Esophagus squamous epithelium (tissue), 5 donors: ENCODE measurements at regions not wholly inside any gene's neighbourhood (a gene's known extent, or its start where the extent isn't known, plus 50 kb on each side); places are given as distances from the start of the nearest gene placed in this dataset.

Experiments
- DNase-seq: peaks from one replicate; lab custom pipeline; 2025; lab: John Stamatoyannopoulos, UW
- H3K27ac ChIP-seq, 4 donors: fragments of 200-600 bp; sonication (generic); one replicate each; pipeline ENCODE4 v1.5.1; 2016 to 2019; ENCODE audit warnings: mild to moderate bottlenecking in 1 of 4
- H3K27me3 ChIP-seq, 4 donors: fragments of 200-600 bp; sonication (generic); 1 replicate in 3 of 4; 2 replicates in 1 of 4; pipeline versions ENCODE4 v1.5.1 to v1.6.0; 2017 to 2021; ENCODE audit warnings: antibody characterized with exemption in 1 of 4
- H3K36me3 ChIP-seq, 3 donors: fragments of 200-600 bp; sonication (generic); one replicate each; pipeline ENCODE4 v1.5.1; 2016 to 2019
- H3K4me1 ChIP-seq, 3 donors: fragments of 200-600 bp; sonication (generic); one replicate each; pipeline ENCODE4 v1.5.1; 2017 to 2019
- H3K4me3 ChIP-seq, 4 donors: fragments of 200-600 bp; sonication (generic); 1 replicate in 3 of 4; 2 replicates in 1 of 4; pipeline ENCODE4 v1.5.1; 2016 to 2019; ENCODE audit warnings: mild to moderate bottlenecking in 2 of 4, moderate library complexity in 1 of 4
- H3K9me3 ChIP-seq, 3 donors: fragments of 200-600 bp; sonication (generic); one replicate each; pipeline ENCODE4 v1.5.1; 2016 to 2019
- POLR2A ChIP-seq, 4 donors: fragments of 450-650 bp; IDR thresholded peaks; one replicate each; pipeline ENCODE4 v1.6.1; 2017; ENCODE audit warnings: antibody characterized with exemption in 4 of 4, mild to moderate bottlenecking in 4 of 4, moderate library complexity in 3 of 4
- WGBS, 2 donors: methylation state at CpG; one replicate each; pipeline ENCODE4 v1.1.5; 2018; 5-methylcytosine and 5-hydroxymethylcytosine counted together
- intact Hi-C: fragments of 100-400 bp; cut with DNase I; formaldehyde crosslinking; loops from one replicate; pipeline ENCODE4 v1.15.0; 2022
- TF ChIP-seq, protein P1 (sequence below), 6 experiments: fragments of 450-650 bp in 4 of 6; fragments of 200-600 bp in 2 of 6; sonication (generic) in 2 of 6; IDR thresholded peaks; one replicate each; pipeline ENCODE4 v1.5.1; 2016 to 2019; ENCODE audit warnings: antibody characterized with exemption in 6 of 6, mild to moderate bottlenecking in 4 of 6, moderate library complexity in 4 of 6
- donor health status: DM: yes; HTN: yes; CAD: no.

DNA sequence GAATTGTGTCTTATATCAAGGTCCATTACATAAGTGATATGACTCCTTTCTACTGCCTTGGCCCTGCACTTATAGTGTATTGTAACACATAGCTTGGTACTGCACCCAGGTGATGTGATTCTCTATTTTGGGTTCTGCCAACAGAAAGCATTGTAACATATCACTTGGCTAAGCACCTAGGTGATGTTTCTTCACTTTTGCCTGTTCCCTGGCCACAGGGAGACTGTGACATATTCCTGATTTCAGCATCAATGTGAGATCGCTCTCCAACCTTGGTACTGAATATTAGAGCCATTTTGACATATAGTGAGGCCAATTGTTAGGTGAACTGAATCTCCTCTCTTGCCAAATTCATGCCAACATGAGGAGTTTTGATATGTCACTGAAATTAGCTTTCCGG lies 1010.3 kb upstream of the TSPY4 start:
- intact Hi-C loops, result no loop called here
- Histone ChIP-seq H3K9me3 (no peaks in the 10 kb centered on the region), H3K27me3 (no peaks in the 10 kb centered on the region), H3K4me1 (no peaks in the 10 kb centered on the region), H3K36me3 (no peaks in the 10 kb centered on the region), H3K4me3 (no peak overlapping the region), H3K27ac (no peak overlapping the region)
- no CpG with 5 or more reads among the region's 2 CpGs for WGBS, 2 donors
- TF ChIP-seq, protein P1, sequence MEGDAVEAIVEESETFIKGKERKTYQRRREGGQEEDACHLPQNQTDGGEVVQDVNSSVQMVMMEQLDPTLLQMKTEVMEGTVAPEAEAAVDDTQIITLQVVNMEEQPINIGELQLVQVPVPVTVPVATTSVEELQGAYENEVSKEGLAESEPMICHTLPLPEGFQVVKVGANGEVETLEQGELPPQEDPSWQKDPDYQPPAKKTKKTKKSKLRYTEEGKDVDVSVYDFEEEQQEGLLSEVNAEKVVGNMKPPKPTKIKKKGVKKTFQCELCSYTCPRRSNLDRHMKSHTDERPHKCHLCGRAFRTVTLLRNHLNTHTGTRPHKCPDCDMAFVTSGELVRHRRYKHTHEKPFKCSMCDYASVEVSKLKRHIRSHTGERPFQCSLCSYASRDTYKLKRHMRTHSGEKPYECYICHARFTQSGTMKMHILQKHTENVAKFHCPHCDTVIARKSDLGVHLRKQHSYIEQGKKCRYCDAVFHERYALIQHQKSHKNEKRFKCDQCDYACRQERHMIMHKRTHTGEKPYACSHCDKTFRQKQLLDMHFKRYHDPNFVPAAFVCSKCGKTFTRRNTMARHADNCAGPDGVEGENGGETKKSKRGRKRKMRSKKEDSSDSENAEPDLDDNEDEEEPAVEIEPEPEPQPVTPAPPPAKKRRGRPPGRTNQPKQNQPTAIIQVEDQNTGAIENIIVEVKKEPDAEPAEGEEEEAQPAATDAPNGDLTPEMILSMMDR (IDR thresholded peaks at IDR 0.05), result no peak
- no peak for TF ChIP-seq POLR2A (IDR thresholded peaks at IDR 0.05)
- DNase-seq, result no peak

DNA sequence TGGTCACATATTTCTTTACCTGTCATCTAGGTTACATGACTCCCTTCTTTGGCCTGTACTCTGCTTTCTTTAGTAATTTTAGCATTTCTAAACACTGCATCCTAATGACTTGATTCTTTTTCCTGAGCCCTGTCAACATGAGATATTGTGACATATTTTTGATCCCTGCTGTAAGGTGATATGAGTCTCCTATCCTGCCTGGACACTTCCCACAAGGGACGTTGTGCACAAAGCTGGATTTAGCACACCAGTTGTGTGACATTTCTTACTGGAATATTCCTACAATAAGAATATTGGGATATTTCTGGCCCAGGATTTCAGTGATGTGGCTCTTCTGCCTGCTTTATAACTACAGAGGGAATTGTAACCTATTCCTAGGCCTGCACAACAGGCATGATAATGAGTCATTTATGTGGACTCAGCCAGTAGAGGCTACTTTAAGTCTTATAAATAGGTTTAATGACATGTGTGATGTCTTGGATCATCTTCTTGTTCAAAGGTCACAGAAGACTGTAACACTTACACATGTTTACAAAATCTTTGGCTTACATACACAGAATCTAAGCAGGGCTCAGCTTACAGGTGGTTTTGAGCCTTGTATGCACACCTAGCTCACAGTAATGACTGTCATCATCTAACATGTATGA lies 1009.4 kb upstream of the TSPY4 start:
- intact Hi-C loops, result no loop called here
- Histone ChIP-seq H3K4me3 (no peak overlapping the region), H3K4me1 (no peaks in the 10 kb centered on the region), H3K36me3 (no peaks in the 10 kb centered on the region), H3K27me3 (no peaks in the 10 kb centered on the region), H3K27ac (no peak overlapping the region), H3K9me3 (no peaks in the 10 kb centered on the region)
- WGBS, 2 donors, result 43% methylated on average over 1 of the region's 1 CpG; no CpG with 5 or more reads in 1 of the 2 donors
- TF ChIP-seq, protein P1 (IDR thresholded peaks at IDR 0.05), result no peak
- DNase-seq, result no peak

DNA sequence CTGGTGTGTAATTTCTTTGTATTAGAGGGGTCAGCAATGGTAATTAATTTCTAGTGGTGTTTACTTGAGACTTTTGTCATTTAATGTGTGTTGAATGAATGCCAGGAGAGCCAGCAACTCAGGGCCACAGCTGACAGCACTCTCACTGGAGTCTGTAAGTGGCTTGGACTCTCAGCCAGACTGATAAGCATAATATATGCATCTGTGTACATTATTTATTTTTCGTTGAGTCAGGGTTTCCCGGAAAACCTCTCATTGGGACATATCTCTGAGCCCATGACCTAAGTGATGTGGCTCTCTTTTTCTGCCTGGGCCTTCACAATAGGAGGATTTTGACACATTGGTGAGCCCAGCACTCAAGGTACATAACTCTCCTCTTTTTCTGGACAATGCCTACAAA lies 1007.8 kb upstream of the TSPY4 start:
- Histone ChIP-seq H3K27ac (no peak overlapping the region), H3K4me3 (no peak overlapping the region), H3K27me3 (no peaks in the 10 kb centered on the region), H3K36me3 (no peaks in the 10 kb centered on the region), H3K9me3 (no peaks in the 10 kb centered on the region), H3K4me1 (no peaks in the 10 kb centered on the region)
- DNase-seq, result no peak
- TF ChIP-seq POLR2A (IDR thresholded peaks at IDR 0.05), result no peak
- TF ChIP-seq, protein P1 (IDR thresholded peaks at IDR 0.05), result no peak
- intact Hi-C loops, result no loop called here
- WGBS, 2 donors, result 71% methylated on average over 2 of the region's 2 CpGs; no CpG with 5 or more reads in 1 of the 2 donors

DNA sequence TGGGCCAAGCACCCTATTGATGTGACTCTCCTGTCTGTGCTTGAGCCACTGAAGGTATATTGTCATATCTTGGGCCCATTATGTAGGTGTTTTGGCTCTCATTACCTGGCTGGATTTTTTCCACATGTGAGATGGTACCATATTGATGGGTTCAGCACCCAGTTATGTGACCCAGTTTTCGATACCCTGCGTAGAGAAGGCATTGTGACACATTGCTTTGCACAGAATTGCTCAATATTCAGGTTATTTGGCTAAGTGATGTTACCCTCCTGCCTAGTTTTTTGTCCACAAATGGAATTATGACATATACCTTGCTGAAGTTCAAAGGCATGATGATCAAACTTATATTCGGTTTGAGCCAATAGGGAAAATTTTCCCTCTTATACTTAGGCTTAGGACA lies 1007.3 kb upstream of the TSPY4 start:
- no CpG with 5 or more reads among the region's 3 CpGs for WGBS, 2 donors
- H3K36me3 ChIP-seq, result no peaks in the 10 kb centered on the region

DNA sequence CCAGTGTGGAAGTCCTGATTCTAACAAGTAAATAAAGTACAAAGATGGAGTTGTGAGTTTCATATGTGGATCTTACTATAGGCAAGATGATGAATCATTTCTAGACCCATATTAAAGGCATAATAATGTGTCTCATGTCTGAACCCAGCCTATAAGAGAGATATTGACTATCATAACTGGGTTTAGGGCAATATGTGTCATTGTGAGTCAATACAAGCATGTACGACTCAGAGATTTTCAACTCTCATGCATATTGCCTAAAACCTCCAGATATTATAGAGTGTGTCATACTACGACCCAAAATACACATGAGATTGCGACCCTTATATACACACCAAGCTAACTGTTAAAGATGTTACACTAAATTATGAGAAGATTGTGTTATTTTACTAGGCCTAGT lies 1003.9 kb upstream of the TSPY4 start:
- Histone ChIP-seq H3K27ac (no peak overlapping the region), H3K9me3 (no peaks in the 10 kb centered on the region), H3K36me3 (no peaks in the 10 kb centered on the region), H3K4me3 (no peak overlapping the region), H3K4me1 (no peaks in the 10 kb centered on the region), H3K27me3 (no peaks in the 10 kb centered on the region)
- no peak for DNase-seq
- WGBS, 2 donors, result 44% methylated on average over 3 of the region's 3 CpGs; no CpG with 5 or more reads in 1 of the 2 donors
- TF ChIP-seq, protein P1 (IDR thresholded peaks at IDR 0.05), result no peak
- TF ChIP-seq POLR2A (IDR thresholded peaks at IDR 0.05), result no peak
- intact Hi-C loops, result no loop called here

More for the DNA sequence above, 1007.3 kb upstream of the TSPY4 start:
- no peak overlapping the region for H3K27ac ChIP-seq
- no peak overlapping the region for H3K4me3 ChIP-seq
- intact Hi-C loops, result no loop called here
- no peaks in the 10 kb centered on the region for H3K9me3 ChIP-seq
- DNase-seq, result no peak
- no peaks in the 10 kb centered on the region for H3K27me3 ChIP-seq
- TF ChIP-seq POLR2A (IDR thresholded peaks at IDR 0.05), result no peak
- TF ChIP-seq, protein P1 (IDR thresholded peaks at IDR 0.05), result no peak
- H3K4me1 ChIP-seq, result no peaks in the 10 kb centered on the region
